ENCODE measurements at regions not wholly inside any gene's neighbourhood (a gene's known extent, or its start where the extent isn't known, plus 50 kb on each side); places are given as distances from the start of the nearest gene placed in this dataset.
"Not testable (repeated sequence)": the region's sequence is repeated elsewhere in the genome, so short reads cannot be mapped to it uniquely, and the experiment has no call there.

GRCh38 chr5:14028938-14029584, 84.6 kb upstream of the DNAH5 start:
- intact Hi-C loops (cut with DNase I; ENCODE audit: low total_unique reads): no loop called here
- H3K4me1 ChIP-seq: no peaks in the 10 kb centered on the region
- H3K27ac ChIP-seq: no peak overlapping the region
- H3K4me3 ChIP-seq: no peak overlapping the region
- DNase-seq: no peak
- H3K9me3 ChIP-seq: no peaks in the 10 kb centered on the region
- WGBS, 2 donors: 76 to 78% methylated on average over 7 of the region's 7 CpGs
- H3K27me3 ChIP-seq: no peaks in the 10 kb centered on the region
- no peak for TF ChIP-seq POLR2A (IDR thresholded peaks at IDR 0.05)
- no peak for TF ChIP-seq CTCF (IDR thresholded peaks at IDR 0.05)
- no peaks in the 10 kb centered on the region for H3K36me3 ChIP-seq (ENCODE audit: low read depth, missing control alignments)

DNA sequence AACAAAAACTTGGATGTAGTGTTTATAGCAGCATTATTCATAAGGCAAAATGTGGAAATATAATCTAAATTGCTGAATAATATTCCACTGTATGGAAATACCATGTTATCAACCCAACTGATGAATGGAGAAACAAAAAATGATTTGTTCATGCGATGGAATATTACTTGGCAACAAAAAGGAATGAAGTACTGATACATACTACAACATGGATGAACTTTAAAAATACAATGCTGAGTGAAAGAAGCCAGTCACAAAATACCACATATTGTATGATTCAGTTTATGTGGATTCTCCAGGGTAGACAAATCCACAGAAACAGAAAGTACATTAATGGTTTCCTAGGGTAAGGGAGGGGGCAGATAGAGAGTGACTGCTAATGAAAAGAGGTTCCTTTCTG, 83.7 kb upstream of the DNAH5 start:
- Histone ChIP-seq H3K36me3 (ENCODE audit: low read depth, missing control alignments) (no peaks in the 10 kb centered on the region), H3K27me3 (no peaks in the 10 kb centered on the region), H3K9me3 (no peaks in the 10 kb centered on the region), H3K4me1 (no peaks in the 10 kb centered on the region), H3K4me3 (no peak overlapping the region), H3K27ac (no peak overlapping the region)
- TF ChIP-seq POLR2A (IDR thresholded peaks at IDR 0.05) (no peak), CTCF (IDR thresholded peaks at IDR 0.05) (no peak)
- 100% methylated on average over 1 of the region's 1 CpG for WGBS, 2 donors
- DNase-seq: no peak
- intact Hi-C loops (cut with DNase I; ENCODE audit: low total_unique reads): no loop called here

GRCh38 chr5:14025569-14026286, 81.2 kb upstream of the DNAH5 start:
- Histone ChIP-seq H3K4me1 (no peaks in the 10 kb centered on the region), H3K27me3 (no peaks in the 10 kb centered on the region), H3K27ac (no peak overlapping the region), H3K36me3 (ENCODE audit: low read depth, missing control alignments) (no peaks in the 10 kb centered on the region), H3K4me3 (no peak overlapping the region), H3K9me3 (no peaks in the 10 kb centered on the region)
- DNase-seq: no peak
- TF ChIP-seq CTCF (IDR thresholded peaks at IDR 0.05) (no peak), POLR2A (IDR thresholded peaks at IDR 0.05) (no peak)
- 62 to 68% methylated on average over 4 of the region's 4 CpGs for WGBS, 2 donors
- intact Hi-C loops (cut with DNase I; ENCODE audit: low total_unique reads): no loop called here

- 85 to 86% methylated on average over 3 of the region's 3 CpGs for WGBS, 2 donors
- H3K9me3 ChIP-seq: no peaks in the 10 kb centered on the region
- intact Hi-C loops (cut with DNase I; ENCODE audit: low total_unique reads): no loop called here
- no peak overlapping the region for H3K4me3 ChIP-seq
- H3K4me1 ChIP-seq: no peaks in the 10 kb centered on the region
- no peaks in the 10 kb centered on the region for H3K27me3 ChIP-seq
- DNase-seq: no peak
- no peak for TF ChIP-seq POLR2A (IDR thresholded peaks at IDR 0.05)
- no peaks in the 10 kb centered on the region for H3K36me3 ChIP-seq (ENCODE audit: low read depth, missing control alignments)
- no peak overlapping the region for H3K27ac ChIP-seq
Observed at GRCh38 chr5:14022971-14023370, 78.5 kb upstream of the DNAH5 start.

DNA sequence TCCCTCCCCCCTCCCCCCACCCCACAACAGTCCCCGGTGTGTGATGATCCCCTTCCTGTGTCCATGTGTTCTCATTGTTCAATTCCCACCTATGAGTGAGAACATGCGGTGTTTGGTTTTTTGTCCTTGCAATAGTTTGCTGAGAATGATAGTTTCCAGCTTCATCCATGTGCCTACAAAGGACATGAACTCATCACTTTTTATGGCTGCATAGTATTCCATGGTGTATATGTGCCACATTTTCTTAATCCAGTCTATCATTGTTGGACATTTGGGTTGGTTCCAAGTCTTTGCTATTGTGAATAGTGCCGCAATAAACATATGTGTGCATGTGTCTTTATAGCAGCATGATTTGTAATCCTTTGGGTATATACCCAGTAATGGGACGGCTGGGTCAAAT, 76.5 kb upstream of the DNAH5 start:
- H3K27me3 ChIP-seq; DNase-seq; H3K4me1 ChIP-seq; H3K9me3 ChIP-seq; H3K27ac ChIP-seq; H3K4me3 ChIP-seq; intact Hi-C loops (cut with DNase I; ENCODE audit: low total_unique reads); H3K36me3 ChIP-seq (ENCODE audit: low read depth, missing control alignments): not testable (repeated sequence)
- WGBS, 2 donors: 69 to 98% methylated on average over 2 to 4 of the region's 4 CpGs

All from testis (tissue), 2 donors.